WTC11 (cell line): ENCODE measurements at regions not wholly inside any gene's neighbourhood (a gene's known extent, or its start where the extent isn't known, plus 50 kb on each side); places are given as distances from the start of the nearest gene placed in this dataset.

Experiments used
- ATAC-seq: fragments of 200-7000 bp; cut with Tn5 transposase; 2 replicates; pipeline ENCODE4 v1.10.0; 2021; ENCODE audit warnings: mild to moderate bottlenecking, moderate library complexity
- CTCF ChIA-PET: fragments of 300-600 bp; sonication (Branson Sonifier 250); formaldehyde crosslinking; loops from one replicate; lab custom pipeline; 2021; ENCODE audit warnings: antibody characterized with exemption; lab: Charles Lee
- POLR2A ChIA-PET: fragments of 350-600 bp; sonication (Branson Sonifier 250); formaldehyde crosslinking; loops from one replicate; lab custom pipeline; 2021; ENCODE audit warnings: antibody characterized with exemption; lab: Charles Lee
- DNase-seq: peaks from one replicate; pipeline ENCODE4 v3.0.0; 2021; ENCODE audit warnings: low spot score
- H3K27ac Mint-ChIP-seq: 2 replicates; pipeline ENCODE4 v1.8.0; 2021; ENCODE audit warnings: mixed read lengths
- H3K27me3 Mint-ChIP-seq: 2 replicates; pipeline ENCODE4 v1.8.0; 2021; ENCODE audit warnings: low read depth, mild to moderate bottlenecking, moderate library complexity, mixed read lengths
- H3K36me3 Mint-ChIP-seq: 2 replicates; pipeline ENCODE4 v1.8.0; 2021; ENCODE audit warnings: mixed read lengths
- H3K4me1 Mint-ChIP-seq: 2 replicates; pipeline ENCODE4 v1.8.0; 2022; ENCODE audit warnings: mixed read lengths
- H3K4me3 Mint-ChIP-seq: 2 replicates; pipeline ENCODE4 v1.8.0; 2021; ENCODE audit warnings: mild to moderate bottlenecking, moderate library complexity, mixed read lengths
- H3K9me3 Mint-ChIP-seq: 2 replicates; pipeline ENCODE4 v1.8.0; 2021; ENCODE audit warnings: mixed read lengths
- ATF2 ChIP-seq: sonication (generic); formaldehyde crosslinking; IDR thresholded peaks from 2 replicates; pipeline ENCODE4 v1.8.1; 2022; ENCODE audit warnings: low read depth, missing genetic modification reagents, borderline replicate concordance
- CTCF ChIP-seq: fragments of 200-600 bp; IDR thresholded peaks from 2 replicates; pipeline ENCODE4 v1.8.0; 2022; ENCODE audit warnings: antibody characterized with exemption
- E2F4 ChIP-seq: sonication (generic); formaldehyde crosslinking; IDR thresholded peaks from 2 replicates; pipeline ENCODE4 v1.8.1; 2022; ENCODE audit warnings: low read depth, mild to moderate bottlenecking, moderate library complexity, missing genetic modification reagents, borderline replicate concordance
- FOXJ3 ChIP-seq: sonication (generic); formaldehyde crosslinking; IDR thresholded peaks from 2 replicates; pipeline ENCODE4 v1.9.0; 2021; ENCODE audit warnings: missing genetic modification reagents, mild to moderate bottlenecking, borderline replicate concordance
- MLX ChIP-seq: sonication (generic); formaldehyde crosslinking; IDR thresholded peaks from 2 replicates; pipeline ENCODE4 v1.8.1; 2023; ENCODE audit warnings: mild to moderate bottlenecking, missing genetic modification reagents, moderate library complexity
- NFE2L1 ChIP-seq: sonication (generic); formaldehyde crosslinking; IDR thresholded peaks from 2 replicates; pipeline ENCODE4 v1.8.1; 2023; ENCODE audit warnings: missing genetic modification reagents
- ZBTB21 ChIP-seq: sonication (generic); formaldehyde crosslinking; IDR thresholded peaks from 2 replicates; pipeline ENCODE4 v1.8.1; 2023; ENCODE audit warnings: mild to moderate bottlenecking, missing genetic modification reagents, borderline replicate concordance
- ZNF263 ChIP-seq: sonication (generic); formaldehyde crosslinking; IDR thresholded peaks from 2 replicates; pipeline ENCODE4 v1.8.1; 2022; ENCODE audit warnings: low read depth, mild to moderate bottlenecking, moderate library complexity, missing genetic modification reagents
- ZNF281 ChIP-seq: sonication (generic); formaldehyde crosslinking; IDR thresholded peaks from 2 replicates; pipeline ENCODE4 v1.8.0; 2023; ENCODE audit warnings: mild to moderate bottlenecking, missing genetic modification reagents
- TF ChIP-seq, protein P1 (sequence below): sonication (generic); formaldehyde crosslinking; IDR thresholded peaks from 2 replicates; pipeline ENCODE4 v1.8.0; 2022; ENCODE audit warnings: missing genetic modification reagents
- TF ChIP-seq, protein P2 (sequence below): fragments of 250-450 bp; sonication (Bioruptor Pico); IDR thresholded peaks from 2 replicates; pipeline ENCODE4 v1.8.0; 2021; ENCODE audit warnings: mild to moderate bottlenecking

- TF ChIP-seq, protein P1, sequence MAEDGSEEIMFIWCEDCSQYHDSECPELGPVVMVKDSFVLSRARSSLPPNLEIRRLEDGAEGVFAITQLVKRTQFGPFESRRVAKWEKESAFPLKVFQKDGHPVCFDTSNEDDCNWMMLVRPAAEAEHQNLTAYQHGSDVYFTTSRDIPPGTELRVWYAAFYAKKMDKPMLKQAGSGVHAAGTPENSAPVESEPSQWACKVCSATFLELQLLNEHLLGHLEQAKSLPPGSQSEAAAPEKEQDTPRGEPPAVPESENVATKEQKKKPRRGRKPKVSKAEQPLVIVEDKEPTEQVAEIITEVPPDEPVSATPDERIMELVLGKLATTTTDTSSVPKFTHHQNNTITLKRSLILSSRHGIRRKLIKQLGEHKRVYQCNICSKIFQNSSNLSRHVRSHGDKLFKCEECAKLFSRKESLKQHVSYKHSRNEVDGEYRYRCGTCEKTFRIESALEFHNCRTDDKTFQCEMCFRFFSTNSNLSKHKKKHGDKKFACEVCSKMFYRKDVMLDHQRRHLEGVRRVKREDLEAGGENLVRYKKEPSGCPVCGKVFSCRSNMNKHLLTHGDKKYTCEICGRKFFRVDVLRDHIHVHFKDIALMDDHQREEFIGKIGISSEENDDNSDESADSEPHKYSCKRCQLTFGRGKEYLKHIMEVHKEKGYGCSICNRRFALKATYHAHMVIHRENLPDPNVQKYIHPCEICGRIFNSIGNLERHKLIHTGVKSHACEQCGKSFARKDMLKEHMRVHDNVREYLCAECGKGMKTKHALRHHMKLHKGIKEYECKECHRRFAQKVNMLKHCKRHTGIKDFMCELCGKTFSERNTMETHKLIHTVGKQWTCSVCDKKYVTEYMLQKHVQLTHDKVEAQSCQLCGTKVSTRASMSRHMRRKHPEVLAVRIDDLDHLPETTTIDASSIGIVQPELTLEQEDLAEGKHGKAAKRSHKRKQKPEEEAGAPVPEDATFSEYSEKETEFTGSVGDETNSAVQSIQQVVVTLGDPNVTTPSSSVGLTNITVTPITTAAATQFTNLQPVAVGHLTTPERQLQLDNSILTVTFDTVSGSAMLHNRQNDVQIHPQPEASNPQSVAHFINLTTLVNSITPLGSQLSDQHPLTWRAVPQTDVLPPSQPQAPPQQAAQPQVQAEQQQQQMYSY (CRISPR knock-in tag): no peak
- TF ChIP-seq CTCF: no peak
These were observed 58.6 kb upstream of the ADRA2C start (continued) for GRCh38 chr4:3707423-3708102.

DNA sequence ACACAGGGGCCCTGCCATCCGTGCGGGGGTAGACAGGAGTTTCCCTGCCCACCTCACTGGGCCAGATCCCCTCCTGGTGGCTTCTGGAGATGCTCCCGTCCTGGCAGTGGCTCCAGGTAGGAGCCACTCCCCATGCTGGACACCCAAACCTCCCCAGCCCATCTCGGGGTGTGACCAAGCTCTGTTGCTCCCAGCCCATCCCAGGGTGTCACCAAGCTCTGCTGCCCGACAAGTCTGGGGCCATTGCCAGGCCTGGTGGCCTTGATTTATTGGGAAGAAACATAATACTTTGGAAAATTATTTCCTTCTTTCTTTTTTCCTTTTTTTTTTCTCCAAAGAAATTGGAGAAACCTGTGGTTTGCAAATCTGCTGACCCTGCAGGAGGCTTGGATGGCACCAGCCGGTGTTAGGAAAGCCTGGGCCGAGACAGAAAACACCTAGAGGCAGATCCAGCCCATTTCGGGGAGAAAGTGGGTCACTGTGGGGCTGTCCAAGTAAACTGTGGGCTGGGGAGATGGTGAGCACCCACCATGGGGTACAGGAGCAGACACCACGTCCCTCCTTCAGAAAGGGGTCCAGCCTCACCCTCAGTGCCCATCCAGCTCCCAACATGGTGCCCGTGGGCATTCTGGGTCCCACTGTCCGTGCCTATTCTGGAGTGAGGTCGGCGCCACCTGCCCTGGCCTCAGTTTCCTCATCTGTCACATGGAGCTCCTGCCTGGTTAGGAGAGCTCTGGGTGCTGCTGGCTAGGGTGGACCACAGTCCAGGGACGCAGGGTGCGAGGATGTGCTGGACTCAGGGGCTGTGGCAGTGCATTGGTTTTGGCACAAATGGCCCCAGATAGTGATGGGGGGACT lies 59.4 kb upstream of the ADRA2C start:
- no peaks in the 10 kb centered on the region for H3K36me3 Mint-ChIP-seq
- peaks cover 13% of the 10 kb centered on the region for H3K4me1 Mint-ChIP-seq
- ChIA-PET CTCF (no interaction called here), POLR2A (no interaction called here)
- no peaks in the 10 kb centered on the region for H3K9me3 Mint-ChIP-seq
- H3K27me3 Mint-ChIP-seq: no peaks in the 10 kb centered on the region
- no peak overlapping the region for H3K4me3 Mint-ChIP-seq
- TF ChIP-seq ZNF263 (CRISPR knock-in tag) (no peak), E2F4 (CRISPR knock-in tag) (no peak), MLX (CRISPR knock-in tag) (no peak), NFE2L1 (CRISPR knock-in tag) (no peak), FOXJ3 (CRISPR knock-in tag) (no peak), ZBTB21 (CRISPR knock-in tag) (no peak), ZNF281 (no peak), ATF2 (no peak)
- TF ChIP-seq, protein P2, sequence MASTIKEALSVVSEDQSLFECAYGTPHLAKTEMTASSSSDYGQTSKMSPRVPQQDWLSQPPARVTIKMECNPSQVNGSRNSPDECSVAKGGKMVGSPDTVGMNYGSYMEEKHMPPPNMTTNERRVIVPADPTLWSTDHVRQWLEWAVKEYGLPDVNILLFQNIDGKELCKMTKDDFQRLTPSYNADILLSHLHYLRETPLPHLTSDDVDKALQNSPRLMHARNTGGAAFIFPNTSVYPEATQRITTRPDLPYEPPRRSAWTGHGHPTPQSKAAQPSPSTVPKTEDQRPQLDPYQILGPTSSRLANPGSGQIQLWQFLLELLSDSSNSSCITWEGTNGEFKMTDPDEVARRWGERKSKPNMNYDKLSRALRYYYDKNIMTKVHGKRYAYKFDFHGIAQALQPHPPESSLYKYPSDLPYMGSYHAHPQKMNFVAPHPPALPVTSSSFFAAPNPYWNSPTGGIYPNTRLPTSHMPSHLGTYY (CRISPR knock-in tag): no peak
- H3K27ac Mint-ChIP-seq: no peak overlapping the region
- ATAC-seq (no peak), DNase-seq (no peak)
